ENCODE measurements at regions not wholly inside any gene's neighbourhood (a gene's known extent, or its start where the extent isn't known, plus 50 kb on each side); places are given as distances from the start of the nearest gene placed in this dataset.

DNA sequence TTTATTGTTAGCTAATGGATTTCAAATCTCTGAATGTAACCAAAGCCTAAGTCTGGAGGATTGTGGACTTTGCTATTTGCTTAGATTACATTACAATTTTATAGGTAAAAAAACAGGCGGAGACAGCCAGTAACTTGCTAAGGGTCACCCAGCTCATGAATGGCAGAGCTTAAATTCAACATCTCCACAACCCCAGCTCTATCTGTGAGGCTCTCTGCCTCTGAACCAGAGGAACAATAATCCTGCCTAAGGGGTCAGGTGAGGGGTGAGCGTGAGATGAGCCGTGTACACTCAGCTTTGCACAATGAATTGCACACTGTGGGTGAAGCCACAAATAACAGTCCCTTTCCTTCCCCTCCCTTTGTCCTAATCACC, 69.8 kb upstream of the SPATA12 start:
- TF ChIP-seq, protein P1, sequence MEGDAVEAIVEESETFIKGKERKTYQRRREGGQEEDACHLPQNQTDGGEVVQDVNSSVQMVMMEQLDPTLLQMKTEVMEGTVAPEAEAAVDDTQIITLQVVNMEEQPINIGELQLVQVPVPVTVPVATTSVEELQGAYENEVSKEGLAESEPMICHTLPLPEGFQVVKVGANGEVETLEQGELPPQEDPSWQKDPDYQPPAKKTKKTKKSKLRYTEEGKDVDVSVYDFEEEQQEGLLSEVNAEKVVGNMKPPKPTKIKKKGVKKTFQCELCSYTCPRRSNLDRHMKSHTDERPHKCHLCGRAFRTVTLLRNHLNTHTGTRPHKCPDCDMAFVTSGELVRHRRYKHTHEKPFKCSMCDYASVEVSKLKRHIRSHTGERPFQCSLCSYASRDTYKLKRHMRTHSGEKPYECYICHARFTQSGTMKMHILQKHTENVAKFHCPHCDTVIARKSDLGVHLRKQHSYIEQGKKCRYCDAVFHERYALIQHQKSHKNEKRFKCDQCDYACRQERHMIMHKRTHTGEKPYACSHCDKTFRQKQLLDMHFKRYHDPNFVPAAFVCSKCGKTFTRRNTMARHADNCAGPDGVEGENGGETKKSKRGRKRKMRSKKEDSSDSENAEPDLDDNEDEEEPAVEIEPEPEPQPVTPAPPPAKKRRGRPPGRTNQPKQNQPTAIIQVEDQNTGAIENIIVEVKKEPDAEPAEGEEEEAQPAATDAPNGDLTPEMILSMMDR (conservative IDR thresholded peaks at IDR 0.05; ENCODE audit: low read depth, low read length) = no peak
- H3K4me3 ChIP-seq (ENCODE audit: low read length) = no peak overlapping the region
- DNase-seq (ENCODE audit: low read depth) = no peak

DNA sequence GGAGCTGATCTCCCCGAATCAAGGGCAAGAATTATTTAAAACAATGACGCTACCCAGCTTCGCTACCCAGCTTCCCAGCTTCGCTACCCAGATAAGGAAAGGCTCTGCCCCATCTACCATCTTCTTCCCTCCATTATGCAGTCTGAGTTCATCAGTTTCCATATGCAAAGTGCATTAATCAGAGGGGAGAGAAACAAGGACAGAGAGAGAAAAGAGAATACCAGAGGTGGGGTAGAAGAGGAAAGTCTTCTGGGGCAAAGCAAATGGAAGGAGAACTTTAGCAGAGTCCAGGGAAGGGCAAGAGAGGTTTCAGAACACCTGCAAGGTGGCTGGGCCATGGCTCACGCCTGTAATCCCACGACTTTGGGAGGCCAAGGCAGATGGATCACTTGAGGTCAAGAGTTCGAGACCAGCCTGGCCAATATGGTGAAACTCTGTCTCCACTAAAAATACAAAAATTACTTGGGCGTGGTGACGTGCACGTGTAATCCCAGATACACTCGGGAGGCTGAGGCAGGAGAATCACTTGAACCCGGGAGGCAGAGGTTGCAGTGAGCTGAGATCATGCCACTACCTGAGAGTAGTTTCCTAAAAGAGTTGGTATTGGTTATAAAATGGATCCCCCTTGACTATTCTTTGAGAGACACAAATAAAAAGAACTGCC, 70.4 kb upstream of the SPATA12 start:
- DNase-seq (ENCODE audit: low read depth) = no peak
- TF ChIP-seq, protein P1 (conservative IDR thresholded peaks at IDR 0.05; ENCODE audit: low read depth, low read length) = no peak
- no peak overlapping the region for H3K4me3 ChIP-seq (ENCODE audit: low read length)

DNA sequence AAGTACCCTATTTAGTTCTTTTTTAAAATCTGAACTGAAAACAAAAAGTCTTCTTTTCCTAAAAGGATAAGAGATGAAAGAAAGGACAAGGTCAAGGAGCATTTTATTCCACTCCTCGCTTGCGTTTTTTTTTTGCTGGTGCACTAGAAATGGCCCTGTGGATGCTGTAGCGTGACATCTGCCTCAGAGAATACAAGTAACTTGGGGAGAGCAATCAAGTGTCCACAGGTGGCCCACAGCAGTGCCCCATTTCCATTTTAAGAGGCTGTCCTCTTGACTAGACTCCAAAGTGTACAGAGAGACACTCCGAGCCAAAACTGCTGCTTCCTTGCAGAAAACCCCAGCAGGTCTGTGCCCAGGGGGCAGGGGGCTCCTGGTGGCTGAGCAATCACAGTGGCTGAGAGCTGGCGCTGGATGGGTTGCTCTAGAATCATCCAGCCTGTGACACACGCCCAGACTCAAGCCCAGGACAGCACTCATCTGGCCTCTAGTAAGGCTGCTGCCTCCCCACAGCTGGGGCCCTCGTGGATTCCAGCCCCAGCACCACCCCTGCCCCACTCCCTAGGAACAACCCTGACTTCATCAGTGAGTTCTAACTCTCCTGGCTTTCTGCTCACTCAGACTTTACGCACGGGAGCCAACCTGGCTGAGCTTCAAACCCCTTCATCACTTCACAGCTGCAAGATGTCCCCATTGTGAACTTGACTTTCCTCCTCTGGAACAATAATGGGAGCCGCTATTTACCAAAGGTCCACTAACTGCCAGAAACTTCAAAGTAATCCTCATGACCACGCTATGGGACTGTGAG, 71.1 kb upstream of the SPATA12 start:
- TF ChIP-seq, protein P1 (conservative IDR thresholded peaks at IDR 0.05; ENCODE audit: low read depth, low read length) = no peak
- H3K4me3 ChIP-seq (ENCODE audit: low read length) = no peak overlapping the region
- DNase-seq (ENCODE audit: low read depth) = no peak

DNA sequence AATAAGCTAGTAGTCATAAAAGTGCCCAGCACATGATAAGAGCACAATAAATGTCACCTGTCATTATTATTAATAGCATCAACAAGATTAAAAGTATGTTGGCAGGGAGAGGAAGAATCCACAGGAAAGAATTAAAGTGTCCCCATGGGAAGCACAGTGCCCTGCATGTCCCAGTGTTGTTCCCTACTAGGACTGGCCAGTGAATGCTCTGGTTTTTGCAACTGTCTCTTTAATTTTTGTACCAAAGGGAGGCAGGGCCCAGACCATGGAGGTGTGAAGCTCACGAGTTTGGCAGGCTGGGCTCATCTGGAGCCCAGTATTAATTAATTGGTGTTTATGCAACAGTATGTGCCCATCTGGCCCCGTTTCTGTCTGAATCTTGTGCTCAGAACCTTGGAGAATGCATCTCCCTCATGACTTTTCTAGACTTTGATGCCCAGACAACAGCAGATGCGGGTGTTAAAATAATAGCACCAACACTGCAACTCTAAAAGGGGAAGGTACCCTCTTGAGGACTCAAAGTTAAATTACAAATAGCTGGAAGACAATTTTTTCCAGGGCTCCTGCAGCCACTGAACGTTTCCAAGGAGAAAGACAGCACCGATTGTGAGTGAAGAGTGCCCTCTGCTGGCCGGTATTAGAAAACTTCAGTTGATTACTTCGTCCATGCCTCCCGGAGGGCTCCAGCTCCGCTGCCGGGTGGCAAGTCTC, 71.9 kb upstream of the SPATA12 start:
- TF ChIP-seq, protein P1 (conservative IDR thresholded peaks at IDR 0.05; ENCODE audit: low read depth, low read length) = peak; percentile 62
- H3K4me3 ChIP-seq (ENCODE audit: low read length) = no peak overlapping the region
- DNase-seq (ENCODE audit: low read depth) = peak; percentile 63

DNA sequence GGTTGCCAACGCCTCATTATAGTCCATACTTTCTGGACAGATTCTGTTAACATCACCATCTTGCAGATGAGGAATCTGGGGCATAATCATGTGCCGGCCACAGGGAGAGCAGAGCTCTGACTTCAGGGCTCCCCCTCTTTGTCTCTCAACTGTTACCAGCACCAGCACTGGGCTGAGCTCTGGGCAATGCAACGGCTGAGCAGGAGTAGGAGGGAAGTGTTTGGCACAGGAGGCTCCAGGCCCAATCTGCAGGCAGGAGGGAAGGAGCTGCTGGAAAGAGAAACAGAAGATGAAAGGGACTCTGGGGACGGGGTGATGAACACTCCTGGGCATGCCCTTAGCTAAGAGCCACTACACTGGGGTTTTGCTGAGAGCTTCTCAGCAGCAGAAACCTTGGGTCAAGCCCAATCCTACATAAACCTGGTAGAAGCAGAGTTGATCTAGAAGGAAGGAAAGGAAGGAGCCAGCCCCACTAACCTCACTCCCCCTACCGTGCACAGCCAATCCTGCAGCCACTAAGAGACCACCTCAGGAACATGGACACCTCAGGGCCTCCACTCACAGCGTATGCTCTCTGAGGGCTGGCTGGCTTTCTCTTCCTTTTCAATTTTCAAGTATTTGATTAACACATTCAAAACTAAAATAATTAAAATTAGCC, 73.1 kb upstream of the SPATA12 start:
- DNase-seq (ENCODE audit: low read depth) = no peak
- TF ChIP-seq, protein P1 (conservative IDR thresholded peaks at IDR 0.05; ENCODE audit: low read depth, low read length) = peak; percentile 50
- no peak overlapping the region for H3K4me3 ChIP-seq (ENCODE audit: low read length)

DNA sequence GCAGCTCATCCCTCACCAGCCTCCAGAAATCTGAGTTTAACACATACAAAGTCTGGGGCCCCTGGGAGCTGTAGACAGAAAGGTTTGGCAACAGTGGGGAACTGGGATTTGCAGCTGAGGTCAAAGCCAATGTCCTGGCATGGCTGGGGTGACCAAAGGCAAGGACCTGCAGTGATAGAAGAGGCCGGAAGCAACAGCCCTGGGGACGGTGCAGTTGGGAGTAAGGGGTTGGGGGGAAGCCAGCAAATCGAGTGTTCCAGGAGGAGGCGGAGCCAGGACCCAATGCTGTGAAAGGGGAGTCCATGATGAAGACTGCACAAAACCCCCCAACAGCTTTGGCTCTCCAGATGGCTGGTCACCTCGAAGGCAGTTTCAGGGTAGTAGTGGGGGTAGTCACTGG, 74.1 kb upstream of the SPATA12 start:
- H3K4me3 ChIP-seq (ENCODE audit: low read length) = no peak overlapping the region
- no peak for DNase-seq (ENCODE audit: low read depth)
- TF ChIP-seq, protein P1 (conservative IDR thresholded peaks at IDR 0.05; ENCODE audit: low read depth, low read length) = no peak
